IMR-90 (cell line): ENCODE measurements at regions not wholly inside any gene's neighbourhood (a gene's known extent, or its start where the extent isn't known, plus 50 kb on each side); places are given as distances from the start of the nearest gene placed in this dataset.

ENCODE experiments used
- ATAC-seq: fragments of 200-7000 bp; cut with Tn5 transposase; 2 replicates; pipeline ENCODE4 v1.9.1; 2020; ENCODE audit warnings: low read depth, mild to moderate bottlenecking, moderate library complexity
- BruUV-seq: library from RNA; stranded (reverse); fragments of 400-500 nt; replicated peaks from 2 replicates; lab custom pipeline; 2021; lab: Mats Ljungman, UMichigan
- CTCF ChIA-PET: fragments of 300-600 bp; formaldehyde crosslinking; extraction: SDS; loops from one replicate; lab custom pipeline; 2021; ENCODE audit warnings: antibody characterized with exemption; lab: Yijun Ruan, JAX
- POLR2A ChIA-PET: fragments of 300-600 bp; sonication (Branson Sonifier 250); formaldehyde crosslinking; loops from one replicate; lab custom pipeline; 2022; ENCODE audit warnings: antibody characterized with exemption; ENCODE audit not compliant: unreplicated experiment; lab: Charles Lee
- DNase-seq: peaks from one replicate; pipeline ENCODE4 v3.0.0; 2013
- H2AFZ ChIP-seq: replicated peaks from 2 replicates; pipeline ENCODE3; 2013; ENCODE audit warnings: low read length, mild to moderate bottlenecking; ENCODE audit not compliant: poor library complexity
- H2AK5ac ChIP-seq: 2 replicates; pipeline ENCODE4 v1.6.1; 2013; ENCODE audit warnings: low read depth, low read length, inconsistent platforms
- H2AK9ac ChIP-seq: replicated peaks from 2 replicates; pipeline ENCODE3; 2013; ENCODE audit warnings: mild to moderate bottlenecking, low read depth, low read length, moderate library complexity; ENCODE audit not compliant: poor library complexity
- H2BK120ac ChIP-seq: 2 replicates; pipeline ENCODE4 v1.6.1; 2013; ENCODE audit warnings: low read depth, low read length, inconsistent platforms
- H2BK15ac ChIP-seq: 3 replicates; pipeline ENCODE4 v1.6.1; 2013; ENCODE audit warnings: low read depth, low read length, inconsistent platforms
- H2BK20ac ChIP-seq: 2 replicates; pipeline ENCODE4 v1.6.1; 2013; ENCODE audit warnings: low read depth, mild to moderate bottlenecking, inconsistent platforms, low read length, moderate library complexity
- H2BK5ac ChIP-seq: 2 replicates; pipeline ENCODE4 v1.6.1; 2013; ENCODE audit warnings: mild to moderate bottlenecking, low read depth, low read length, inconsistent platforms; ENCODE audit not compliant: poor library complexity, severe bottlenecking
- H3K14ac ChIP-seq: replicated peaks from 2 replicates; pipeline ENCODE4 v1.6.1; 2013; ENCODE audit warnings: low read depth, low read length, inconsistent platforms
- H3K18ac ChIP-seq: 2 replicates; pipeline ENCODE4 v1.6.1; 2013; ENCODE audit warnings: low read depth, low read length, control low read depth
- H3K23ac ChIP-seq: 2 replicates; pipeline ENCODE4 v1.6.1; 2013; ENCODE audit warnings: low read depth, low read length, inconsistent platforms
- H3K27ac ChIP-seq: 2 replicates; pipeline ENCODE4 v1.5.1; 2013; ENCODE audit warnings: mild to moderate bottlenecking, control low read depth, low read length; ENCODE audit not compliant: insufficient read depth
- H3K27me3 ChIP-seq: 2 replicates; pipeline ENCODE4 v1.6.1; 2013; ENCODE audit warnings: low read length; ENCODE audit not compliant: control insufficient read depth, insufficient read depth
- H3K36me3 ChIP-seq: 2 replicates; pipeline ENCODE4 v1.6.1; 2013; ENCODE audit warnings: low read length, mixed read lengths; ENCODE audit not compliant: control insufficient read depth, insufficient read depth
- H3K4ac ChIP-seq: 2 replicates; pipeline ENCODE4 v1.6.1; 2013; ENCODE audit warnings: low read depth, low read length, inconsistent platforms
- H3K4me1 ChIP-seq: 2 replicates; pipeline ENCODE4 v1.6.1; 2013; ENCODE audit warnings: low read length, mixed read lengths; ENCODE audit not compliant: control insufficient read depth, insufficient read depth
- H3K4me2 ChIP-seq: 2 replicates; pipeline ENCODE4 v1.6.1; 2013; ENCODE audit warnings: low read depth, mild to moderate bottlenecking, control low read depth, low read length, moderate library complexity
- H3K4me3 ChIP-seq: 2 replicates; pipeline ENCODE4 v1.5.1; 2013; ENCODE audit warnings: low read depth, mild to moderate bottlenecking, control low read depth, low read length, moderate library complexity; ENCODE audit not compliant: insufficient read depth
- H3K56ac ChIP-seq: 2 replicates; pipeline ENCODE4 v1.6.1; 2013; ENCODE audit warnings: low read length, inconsistent platforms; ENCODE audit not compliant: insufficient read depth; ENCODE audit errors: extremely low read depth
- H3K79me1 ChIP-seq, 2 experiments: 2 replicates each; pipeline ENCODE4 v1.6.1; 2013; ENCODE audit warnings: low read length in 2 of 2, inconsistent platforms in 1 of 2, low read depth in 1 of 2
- H3K9ac ChIP-seq: 2 replicates; pipeline ENCODE4 v1.6.1; 2013; ENCODE audit warnings: low read depth, low read length, control low read depth
- H3K9me1 ChIP-seq: 2 replicates; pipeline ENCODE4 v1.6.1; 2013; ENCODE audit warnings: low read length, inconsistent platforms; ENCODE audit not compliant: insufficient read depth
- H3K9me3 ChIP-seq: 2 replicates; pipeline ENCODE4 v1.6.1; 2013; ENCODE audit warnings: low read length; ENCODE audit not compliant: control insufficient read depth, insufficient read depth
- H4K20me1 ChIP-seq: 2 replicates; pipeline ENCODE4 v1.6.1; 2013; ENCODE audit warnings: low read length, inconsistent platforms; ENCODE audit not compliant: insufficient read depth
- H4K5ac ChIP-seq: 2 replicates; pipeline ENCODE4 v1.6.1; 2013; ENCODE audit warnings: mild to moderate bottlenecking, low read depth, low read length, control low read depth
- H4K8ac ChIP-seq, 2 experiments: 2 replicates each; pipeline ENCODE4 v1.6.1; 2013; ENCODE audit warnings: low read depth in 2 of 2, low read length in 2 of 2, control low read depth in 1 of 2, inconsistent platforms in 1 of 2
- H4K91ac ChIP-seq: 2 replicates; pipeline ENCODE4 v1.6.1; 2013; ENCODE audit warnings: low read depth, low read length, inconsistent platforms; ENCODE audit not compliant: insufficient read depth
- BHLHE40 ChIP-seq: fragments of 150-350 bp; IDR thresholded peaks from 2 replicates; pipeline ENCODE4 v1.6.1; 2016; ENCODE audit warnings: mild to moderate bottlenecking, low read depth, low read length
- CEBPB ChIP-seq: IDR thresholded peaks from 2 replicates; pipeline ENCODE4 v1.6.1; 2012; ENCODE audit warnings: low read depth, low read length, improper control_type of control experiment
- CHD1 ChIP-seq: IDR thresholded peaks from 2 replicates; pipeline ENCODE4 v1.6.1; 2012; ENCODE audit warnings: low read depth, low read length, improper control_type of control experiment
- CTCF ChIP-seq: conservative IDR thresholded peaks from 2 replicates; pipeline ENCODE4 v1.5.1; 2012; ENCODE audit warnings: mild to moderate bottlenecking, low read depth, low read length, improper control_type of control experiment
- ELK1 ChIP-seq: fragments of 150-350 bp; IDR thresholded peaks from 2 replicates; pipeline ENCODE4 v1.6.1; 2016; ENCODE audit warnings: low read depth, mild to moderate bottlenecking, low read length, moderate library complexity, borderline replicate concordance
- FOS ChIP-seq: fragments of 150-350 bp; IDR thresholded peaks from 2 replicates; pipeline ENCODE4 v1.6.1; 2016; ENCODE audit warnings: low read depth, low read length
- MAFK ChIP-seq: IDR thresholded peaks from 2 replicates; pipeline ENCODE4 v1.6.1; 2012; ENCODE audit warnings: low read depth, low read length, improper control_type of control experiment
- MAZ ChIP-seq: IDR thresholded peaks from 2 replicates; pipeline ENCODE4 v1.6.1; 2012; ENCODE audit warnings: low read depth, mild to moderate bottlenecking, low read length, improper control_type of control experiment, moderate library complexity, borderline replicate concordance
- MXI1 ChIP-seq: IDR thresholded peaks from 2 replicates; pipeline ENCODE4 v1.6.1; 2012; ENCODE audit warnings: low read depth, mild to moderate bottlenecking, low read length, moderate library complexity, borderline replicate concordance
- NFE2L2 ChIP-seq: fragments of 150-350 bp; IDR thresholded peaks from 2 replicates; pipeline ENCODE4 v1.6.1; 2016; ENCODE audit warnings: low read depth, mild to moderate bottlenecking, low read length
- POLR2A ChIP-seq: IDR thresholded peaks from 2 replicates; pipeline ENCODE4 v1.6.1; 2012; ENCODE audit warnings: mild to moderate bottlenecking, low read depth, low read length
- RAD21 ChIP-seq: IDR thresholded peaks from 2 replicates; pipeline ENCODE4 v1.6.1; 2012; ENCODE audit warnings: low read length, improper control_type of control experiment
- RCOR1 ChIP-seq: IDR thresholded peaks from 2 replicates; pipeline ENCODE4 v1.6.1; 2012; ENCODE audit warnings: mild to moderate bottlenecking, low read length, improper control_type of control experiment; ENCODE audit not compliant: insufficient replicate concordance
- RFX5 ChIP-seq: IDR thresholded peaks from 2 replicates; pipeline ENCODE4 v1.8.0; 2012; ENCODE audit warnings: low read depth, mild to moderate bottlenecking, low read length, moderate library complexity
- SMC3 ChIP-seq: fragments of 150-350 bp; IDR thresholded peaks from 2 replicates; pipeline ENCODE4 v1.6.1; 2016; ENCODE audit warnings: low read depth, mild to moderate bottlenecking, antibody characterized with exemption, low read length, moderate library complexity
- USF2 ChIP-seq: fragments of 150-350 bp; IDR thresholded peaks from 2 replicates; pipeline ENCODE4 v1.6.1; 2017; ENCODE audit warnings: mild to moderate bottlenecking, antibody characterized with exemption, low read length, low read depth
- WGBS, 2 experiments: methylation state at CpG; one replicate each; pipeline versions ENCODE4 v1.1.5 to v1.1.7; 2013; ENCODE audit warnings: missing lambda C conversion rate in 2 of 2; ENCODE audit not compliant: insufficient read length in 1 of 2; ENCODE audit errors: extremely low coverage in 2 of 2; 5-methylcytosine and 5-hydroxymethylcytosine counted together
- dilution Hi-C: fragments of 300-500 bp; cut with HindIII; formaldehyde crosslinking; loops from one replicate; pipeline ENCODE4 v1.14.3; 2018; ENCODE audit warnings: low sequenced_read_pairs; ENCODE audit not compliant: unreplicated experiment
- in situ Hi-C: fragments of 300-500 bp; cut with MboI; formaldehyde crosslinking; loops from 3 replicates; pipeline ENCODE4 v1.14.3; 2019; ENCODE audit warnings: low sequenced_read_pairs, inconsistent platforms, mixed read lengths
- intact Hi-C: fragments of 100-400 bp; cut with micrococcal nuclease; formaldehyde crosslinking; loops from 2 replicates; pipeline ENCODE4 v1.10.0; 2022

GRCh38 chr1:208631092-208631491 lies 386.9 kb upstream of the PLXNA2 start:
- no peaks in the 10 kb centered on the region for H4K20me1 ChIP-seq
- ATAC-seq, result no peak
- no peak overlapping the region for H3K4me2 ChIP-seq
- H3K36me3 ChIP-seq, result no peaks in the 10 kb centered on the region
- H4K91ac ChIP-seq, result no peak overlapping the region
- no peak overlapping the region for H3K4ac ChIP-seq
- H2BK120ac ChIP-seq, result no peak overlapping the region
- no peak overlapping the region for H2BK15ac ChIP-seq
- H3K23ac ChIP-seq, result no peak overlapping the region
- H3K9me1 ChIP-seq, result no peaks in the 10 kb centered on the region
- H3K27ac ChIP-seq, result no peak overlapping the region
- POLR2A ChIA-PET, result no interaction called here
- dilution Hi-C loops (no loop called here), in situ Hi-C loops (no loop called here), intact Hi-C loops (no loop called here)
- no peak overlapping the region for H2BK5ac ChIP-seq
- no peak overlapping the region for H4K5ac ChIP-seq
- H3K79me1 ChIP-seq, result no peaks in the 10 kb centered on the region
- H3K9me3 ChIP-seq, result peaks cover 2% of the 10 kb centered on the region; the same call in 1 of the 2 replicates
- BruUV-seq, result no TSS peak
- H3K14ac ChIP-seq, result no peak overlapping the region
- no peak overlapping the region for H2BK20ac ChIP-seq
- H2AFZ ChIP-seq, result no peak overlapping the region
- no peak overlapping the region for H2AK9ac ChIP-seq
- H2AK5ac ChIP-seq, result no peak overlapping the region
- no peak overlapping the region for H3K9ac ChIP-seq
- TF ChIP-seq CHD1 (no peak), SMC3 (no peak), CEBPB (no peak), BHLHE40 (no peak), NFE2L2 (no peak), RCOR1 (no peak), MAFK (no peak), FOS (no peak), RFX5 (no peak), MAZ (no peak), USF2 (no peak), ELK1 (no peak), POLR2A (no peak), RAD21 (no peak), CTCF (no peak), MXI1 (no peak)
- H3K4me1 ChIP-seq, result no peaks in the 10 kb centered on the region
- WGBS, 2 experiments, result 50% methylated on average over 2 of the region's 8 CpGs; no CpG with 5 or more reads in 1 of the 2 experiments
- H3K56ac ChIP-seq, result no peak overlapping the region
- no peak for DNase-seq
- H3K4me3 ChIP-seq, result no peak overlapping the region
- no peak overlapping the region for H3K18ac ChIP-seq
- H3K27me3 ChIP-seq, result no peaks in the 10 kb centered on the region
- H4K8ac ChIP-seq, result no peak overlapping the region
- CTCF ChIA-PET, result no interaction called here
